CD4-positive, alpha-beta T cell treated with Interferon alpha-2 for 1 hour (primary cell): ENCODE measurements at regions not wholly inside any gene's neighbourhood (a gene's known extent, or its start where the extent isn't known, plus 50 kb on each side); places are given as distances from the start of the nearest gene placed in this dataset.

Experiments used
- DNase-seq, 2 donors: peaks; one replicate each; pipeline ENCODE4 v3.0.0-alpha.2; 2020 to 2022

DNA sequence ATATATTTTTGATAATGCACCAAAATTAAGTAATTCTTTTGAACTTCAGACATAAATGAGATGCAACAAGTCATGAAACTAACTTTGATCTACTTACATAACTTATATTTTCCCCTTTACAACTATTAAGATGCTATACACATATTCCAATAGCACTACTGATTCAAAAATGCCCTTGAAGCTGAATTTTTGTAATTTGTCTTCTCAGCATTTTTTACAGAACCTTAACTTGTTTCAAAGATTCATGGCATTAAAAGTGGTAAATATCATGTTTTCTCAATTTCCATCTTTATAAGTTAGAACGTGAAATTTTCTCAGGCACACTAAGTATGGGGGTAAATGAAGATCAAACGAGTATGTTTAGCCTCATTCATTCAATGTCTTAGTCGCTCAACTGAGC is 460.0 kb upstream of the FAM241A start:
- DNase-seq: no peak

DNA sequence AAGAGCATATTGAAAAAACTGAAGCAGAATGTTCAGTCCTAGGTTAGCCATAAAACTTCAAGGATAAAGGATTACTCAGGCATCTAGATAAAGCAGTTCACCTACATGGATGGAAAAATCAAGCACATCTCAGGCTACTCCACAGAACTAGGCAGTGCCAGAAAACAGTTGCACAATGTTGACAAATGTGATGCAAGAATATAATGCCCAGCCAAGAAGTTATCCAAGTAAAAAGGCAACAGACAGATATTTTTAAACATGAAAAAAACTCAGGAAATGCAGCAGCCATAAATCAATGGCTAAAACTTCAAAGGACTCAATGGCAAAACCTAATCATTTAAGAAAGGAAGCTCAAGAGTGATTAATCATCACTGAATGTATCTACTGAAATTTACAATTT is 456.0 kb upstream of the FAM241A start:
- no peak for DNase-seq

- no peak for DNase-seq
These were observed 455.5 kb upstream of the FAM241A start for GRCh38 chr4:111689731-111690130.

DNA sequence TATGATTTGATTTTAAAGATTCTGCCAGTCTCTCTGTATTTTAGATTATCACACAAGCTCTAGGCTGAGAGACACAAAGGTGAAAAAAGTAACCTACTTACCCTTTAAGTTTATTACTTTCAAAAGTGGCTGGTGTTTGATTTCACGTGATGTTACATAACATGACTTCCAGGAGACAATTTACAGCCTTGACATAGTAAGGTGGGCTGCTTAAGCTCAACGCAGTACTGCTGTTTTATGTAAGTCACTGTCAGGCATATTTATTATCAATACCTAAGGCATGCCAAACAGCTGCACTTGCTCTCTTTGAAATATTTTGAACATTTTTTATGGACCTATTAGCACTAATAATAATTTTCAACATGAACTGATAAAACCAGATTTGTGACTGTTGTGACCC is 451.5 kb upstream of the FAM241A start:
- no peak for DNase-seq

- no peak for DNase-seq
These were observed 449.6 kb upstream of the FAM241A start for GRCh38 chr4:111695677-111696076.

DNA sequence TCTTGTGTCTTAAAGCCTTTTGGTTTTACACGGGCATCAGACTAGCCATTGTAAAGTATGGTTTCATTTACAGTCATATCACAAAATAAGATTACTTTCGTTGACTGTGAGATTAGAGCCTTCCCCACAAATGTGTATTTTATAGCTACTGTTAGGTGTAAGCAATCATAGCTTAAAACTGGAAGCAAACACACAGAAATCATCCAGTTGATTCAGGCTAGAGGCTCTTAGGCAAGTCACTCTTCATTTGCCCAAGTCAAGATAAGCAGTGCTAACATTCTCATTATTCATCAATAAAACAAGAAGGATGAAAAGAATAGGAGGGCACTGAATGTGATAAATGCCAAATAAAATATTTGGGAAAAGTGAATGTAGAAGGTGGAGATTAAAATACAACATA is 448.7 kb upstream of the FAM241A start:
- no peak for DNase-seq

GRCh38 chr4:111697176-111697942 is 447.9 kb upstream of the FAM241A start:
- no peak for DNase-seq

DNA sequence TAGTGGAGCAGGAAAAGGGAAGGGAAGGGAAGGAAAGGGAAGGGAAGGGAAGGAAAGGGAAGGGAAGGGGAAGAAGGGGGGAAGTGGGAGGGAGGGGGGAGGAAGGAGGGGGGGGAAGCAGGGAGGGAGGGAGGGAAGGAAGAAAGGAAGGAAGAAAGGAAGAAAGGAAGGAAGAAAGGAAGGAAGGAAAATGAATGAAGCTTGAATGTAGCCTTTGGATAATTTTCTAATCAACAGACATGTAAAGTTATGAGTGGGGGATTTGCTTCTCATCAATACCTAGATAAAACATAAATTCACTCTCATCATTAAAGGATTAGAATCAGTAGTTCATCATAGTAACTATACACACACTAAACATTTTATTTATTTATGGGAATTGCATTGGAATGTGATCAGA is 446.9 kb upstream of the FAM241A start:
- no peak for DNase-seq

- no peak for DNase-seq
These were observed 446.1 kb upstream of the FAM241A start for GRCh38 chr4:111699165-111699564.

GRCh38 chr4:111701102-111701501 is 444.2 kb upstream of the FAM241A start:
- no peak for DNase-seq

DNA sequence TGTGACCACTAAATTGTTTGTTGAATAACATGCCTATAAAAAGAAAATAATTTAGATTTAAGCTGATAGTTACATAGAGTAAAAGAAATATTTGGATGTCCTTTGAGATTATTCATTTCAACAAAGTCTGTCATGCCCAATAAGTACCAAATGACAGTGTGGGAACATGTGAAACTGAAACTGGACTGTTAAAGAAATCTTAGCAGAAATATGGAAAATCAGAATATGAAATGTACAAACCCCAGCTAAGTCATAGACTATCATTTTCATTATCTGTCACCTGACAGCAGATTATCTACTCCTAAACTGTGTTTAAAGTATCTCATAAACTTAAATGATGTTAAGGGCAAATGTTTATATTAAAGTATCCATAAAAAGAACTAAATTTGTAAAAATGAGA is 437.8 kb upstream of the FAM241A start:
- no peak for DNase-seq

DNA sequence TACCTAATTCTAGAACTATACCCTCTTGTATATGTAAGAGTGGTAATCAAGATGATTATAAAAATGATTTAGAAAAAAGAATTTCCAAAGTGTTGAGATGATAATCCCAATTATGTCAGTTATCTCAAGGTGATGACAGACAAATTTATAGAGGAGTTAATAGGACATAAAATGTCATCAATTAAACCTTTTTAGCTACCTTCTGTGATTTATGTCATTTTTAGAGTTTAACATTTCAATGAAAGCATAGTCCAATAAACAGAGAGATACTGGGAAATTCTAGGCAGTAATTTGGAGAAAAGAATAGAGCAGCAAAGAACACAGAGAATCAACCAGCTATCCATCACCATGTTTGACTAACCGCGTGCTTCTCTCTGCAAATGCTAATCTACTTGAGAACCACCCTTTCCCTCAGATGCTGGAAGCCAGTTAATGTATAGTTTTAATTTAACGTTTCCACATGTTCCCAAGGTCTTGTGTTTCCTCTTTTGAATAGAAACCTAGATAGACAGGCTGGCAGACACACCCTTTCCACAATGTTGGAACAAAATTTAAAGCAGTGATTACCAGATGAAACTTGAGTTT is 433.1 kb upstream of the FAM241A start:
- DNase-seq: no peak

DNA sequence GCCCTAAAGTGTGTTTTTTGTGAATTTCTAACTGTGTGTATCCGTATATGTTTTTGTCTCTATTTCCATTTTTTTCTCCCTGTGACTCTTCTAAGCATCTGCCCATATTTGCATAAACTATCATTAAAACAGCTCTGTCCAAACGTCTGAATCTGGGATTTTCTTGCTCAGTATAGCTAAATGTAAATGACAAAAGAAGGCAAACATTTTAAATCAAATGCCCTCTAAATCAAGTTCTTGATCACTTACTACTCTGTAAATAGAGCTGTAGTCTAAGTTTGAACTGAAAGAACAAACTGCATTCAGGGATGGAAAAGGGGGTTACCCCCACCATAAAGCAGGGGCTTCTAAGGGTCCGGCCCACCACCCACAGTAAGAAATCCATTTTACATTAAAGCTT is 432.0 kb upstream of the FAM241A start:
- DNase-seq: no peak

- DNase-seq: no peak
These were observed 427.3 kb upstream of the FAM241A start for GRCh38 chr4:111717921-111718320.

- DNase-seq: no peak
These were observed 426.3 kb upstream of the FAM241A start for GRCh38 chr4:111718763-111719559.

GRCh38 chr4:111720866-111721265 is 424.4 kb upstream of the FAM241A start:
- DNase-seq: no peak

DNA sequence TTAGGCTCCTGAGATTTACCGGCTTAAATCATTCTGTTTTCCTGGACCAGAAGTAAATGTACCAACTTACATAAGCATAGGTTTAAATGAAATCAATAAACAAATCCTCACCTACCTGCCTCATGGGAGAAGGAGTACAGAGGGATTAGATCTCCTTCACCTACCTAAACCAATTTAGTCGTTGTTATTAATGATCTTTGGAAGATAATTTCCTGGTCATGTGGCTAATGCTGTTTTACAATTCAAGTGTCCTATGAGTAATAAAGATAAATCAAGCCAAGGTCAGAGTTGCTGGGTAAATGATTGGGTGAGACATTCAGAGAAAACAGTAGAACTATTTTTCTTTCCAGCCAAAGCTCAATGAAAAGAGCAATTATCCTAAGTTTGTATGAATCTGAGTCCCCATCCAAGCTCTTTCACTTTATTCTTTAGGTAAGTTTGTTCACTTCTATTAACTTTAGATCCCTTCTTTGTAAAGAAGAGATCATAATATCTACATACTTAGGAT is 423.0 kb upstream of the FAM241A start:
- no peak for DNase-seq

DNA sequence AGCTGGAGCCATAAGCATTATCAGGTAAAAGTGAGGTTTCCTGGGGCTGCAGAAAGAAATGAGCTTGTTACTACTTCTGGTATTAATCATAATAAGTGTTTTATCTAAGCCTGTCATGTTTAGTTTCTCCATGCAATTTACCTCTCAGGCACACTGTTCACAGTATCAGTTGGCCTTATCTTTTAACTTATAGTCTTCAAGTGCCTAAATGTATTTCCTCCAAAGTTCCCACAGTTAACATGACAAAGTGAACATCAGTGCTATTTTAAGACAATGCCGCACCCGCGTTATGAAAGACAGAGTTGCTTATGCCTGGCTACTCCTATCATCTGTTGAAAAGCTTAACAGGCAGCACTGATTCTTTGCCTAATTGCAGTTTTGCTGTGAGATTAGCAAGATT is 408.7 kb upstream of the FAM241A start:
- no peak for DNase-seq

DNA sequence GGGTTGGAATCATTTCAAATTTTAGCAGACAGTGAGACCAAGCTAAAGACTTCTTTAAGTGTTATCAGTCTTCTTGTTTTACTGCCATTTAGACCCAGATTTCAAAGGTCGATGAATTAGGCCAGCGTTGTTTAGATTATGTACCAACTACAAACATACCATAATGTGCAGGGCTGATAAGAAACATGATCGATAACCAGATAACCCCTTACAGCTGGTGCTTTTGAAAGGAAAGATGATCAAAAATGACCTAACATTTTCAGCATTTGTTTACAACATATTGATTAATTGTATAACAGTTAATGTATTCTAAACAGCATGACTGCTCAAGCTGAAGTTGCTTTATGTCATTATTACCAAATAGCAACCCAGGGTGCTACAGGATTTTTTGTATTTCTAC is 400.4 kb upstream of the FAM241A start:
- DNase-seq: no peak

GRCh38 chr4:111748157-111748556 is 397.1 kb upstream of the FAM241A start:
- DNase-seq: no peak

GRCh38 chr4:111754003-111754402 is 391.3 kb upstream of the FAM241A start:
- no peak for DNase-seq

DNA sequence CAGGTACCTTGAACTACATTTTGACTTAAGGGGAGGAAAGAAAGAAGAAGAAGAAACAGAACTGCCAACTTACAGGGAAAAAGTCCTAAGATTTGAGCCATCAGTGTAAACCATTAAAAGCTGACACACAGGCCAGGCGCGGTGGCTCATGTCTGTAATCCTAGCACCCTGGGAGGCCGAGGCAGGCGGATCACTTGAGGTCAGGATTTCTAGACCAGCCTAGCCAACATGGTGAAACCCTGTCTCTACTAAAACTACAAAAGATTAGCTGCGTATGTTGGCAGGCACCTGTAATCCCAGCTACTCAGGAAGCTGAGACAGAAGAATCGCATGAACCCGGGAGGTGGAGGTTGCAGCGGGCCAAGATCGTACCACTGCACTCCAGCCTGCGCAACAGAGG is 389.7 kb upstream of the FAM241A start:
- DNase-seq: no peak

- DNase-seq: no peak
These were observed 383.7 kb upstream of the FAM241A start for GRCh38 chr4:111761531-111761930.

- DNase-seq: no peak
These were observed 374.7 kb upstream of the FAM241A start for GRCh38 chr4:111770514-111770913.
